ENCODE measurements at regions not wholly inside any gene's neighbourhood (a gene's known extent, or its start where the extent isn't known, plus 50 kb on each side); places are given as distances from the start of the nearest gene placed in this dataset.

- no peak for TF ChIP-seq POLR2A (IDR thresholded peaks at IDR 0.05)
- TF ChIP-seq, protein P1, sequence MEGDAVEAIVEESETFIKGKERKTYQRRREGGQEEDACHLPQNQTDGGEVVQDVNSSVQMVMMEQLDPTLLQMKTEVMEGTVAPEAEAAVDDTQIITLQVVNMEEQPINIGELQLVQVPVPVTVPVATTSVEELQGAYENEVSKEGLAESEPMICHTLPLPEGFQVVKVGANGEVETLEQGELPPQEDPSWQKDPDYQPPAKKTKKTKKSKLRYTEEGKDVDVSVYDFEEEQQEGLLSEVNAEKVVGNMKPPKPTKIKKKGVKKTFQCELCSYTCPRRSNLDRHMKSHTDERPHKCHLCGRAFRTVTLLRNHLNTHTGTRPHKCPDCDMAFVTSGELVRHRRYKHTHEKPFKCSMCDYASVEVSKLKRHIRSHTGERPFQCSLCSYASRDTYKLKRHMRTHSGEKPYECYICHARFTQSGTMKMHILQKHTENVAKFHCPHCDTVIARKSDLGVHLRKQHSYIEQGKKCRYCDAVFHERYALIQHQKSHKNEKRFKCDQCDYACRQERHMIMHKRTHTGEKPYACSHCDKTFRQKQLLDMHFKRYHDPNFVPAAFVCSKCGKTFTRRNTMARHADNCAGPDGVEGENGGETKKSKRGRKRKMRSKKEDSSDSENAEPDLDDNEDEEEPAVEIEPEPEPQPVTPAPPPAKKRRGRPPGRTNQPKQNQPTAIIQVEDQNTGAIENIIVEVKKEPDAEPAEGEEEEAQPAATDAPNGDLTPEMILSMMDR (IDR thresholded peaks at IDR 0.05), result no peak
Measured at GRCh38 chr10:94123258-94123995, 129.7 kb downstream of the PLCE1 start.
